ENCODE measurements at regions not wholly inside any gene's neighbourhood (a gene's known extent, or its start where the extent isn't known, plus 50 kb on each side); places are given as distances from the start of the nearest gene placed in this dataset.
"Not testable (repeated sequence)": the region's sequence is repeated elsewhere in the genome, so short reads cannot be mapped to it uniquely, and the experiment has no call there.

- not testable (repeated sequence) for TF ChIP-seq CTCF, POLR2A (IDR thresholded peaks at IDR 0.05)
Measured at GRCh38 chr14:106133126-106133525, 606.7 kb downstream of the TMEM121 start.

Measured in body of pancreas (tissue), 4 donors.